ENCODE measurements at regions not wholly inside any gene's neighbourhood (a gene's known extent, or its start where the extent isn't known, plus 50 kb on each side); places are given as distances from the start of the nearest gene placed in this dataset.
"Not testable (repeated sequence)": the region's sequence is repeated elsewhere in the genome, so short reads cannot be mapped to it uniquely, and the experiment has no call there.

- DNase-seq, result no peak
Observed at GRCh38 chr2:215576572-215576971, 140.7 kb upstream of the FN1 start.

- no peak for DNase-seq
Observed at GRCh38 chr2:215573496-215573895, 137.6 kb upstream of the FN1 start.

DNA sequence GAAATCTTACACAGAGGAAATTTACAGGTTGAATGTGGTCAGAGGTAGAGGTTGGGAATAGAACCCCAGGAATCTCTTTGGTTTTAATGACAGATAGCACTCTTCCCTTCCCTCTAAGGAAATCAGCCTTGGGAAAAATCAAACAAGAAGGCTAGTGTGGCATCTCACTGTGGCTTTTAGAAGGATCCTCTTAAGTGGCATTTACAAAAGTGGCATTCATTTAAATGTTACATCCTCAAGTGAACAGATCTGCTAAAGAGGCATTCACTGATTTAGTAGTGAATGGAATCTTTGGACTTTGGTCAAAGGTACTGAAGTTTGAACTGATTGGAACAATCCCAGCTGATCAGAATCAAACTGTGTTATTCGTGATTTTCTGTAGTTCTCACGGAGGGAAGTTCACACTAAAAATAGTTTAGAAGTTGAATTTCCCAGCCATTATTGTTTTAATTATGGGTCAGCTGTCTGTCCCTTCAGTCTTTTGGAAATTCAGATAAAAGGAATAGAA lies 136.5 kb upstream of the FN1 start:
- no peak for DNase-seq

DNA sequence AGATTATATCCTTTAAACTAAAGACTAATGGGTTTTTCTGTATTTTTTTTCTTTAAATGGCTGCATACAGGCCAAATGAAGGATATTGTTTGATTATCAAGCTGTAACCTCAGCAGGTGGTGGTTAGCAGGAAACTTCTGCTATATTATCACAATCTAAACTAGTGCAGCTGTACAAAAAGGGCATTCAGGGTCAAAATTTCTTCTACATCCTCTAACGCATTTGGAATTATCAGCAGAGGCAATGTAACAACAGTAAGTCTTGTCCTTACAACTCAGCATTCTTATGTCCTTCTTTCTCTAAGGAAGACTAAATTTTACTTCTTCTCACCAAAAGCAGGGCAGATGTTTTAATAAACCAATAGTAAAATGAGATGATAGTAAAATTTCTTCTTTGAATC lies 135.8 kb upstream of the FN1 start:
- no peak for DNase-seq

- no peak for DNase-seq
Observed at GRCh38 chr2:215567504-215567903, 131.6 kb upstream of the FN1 start.

DNA sequence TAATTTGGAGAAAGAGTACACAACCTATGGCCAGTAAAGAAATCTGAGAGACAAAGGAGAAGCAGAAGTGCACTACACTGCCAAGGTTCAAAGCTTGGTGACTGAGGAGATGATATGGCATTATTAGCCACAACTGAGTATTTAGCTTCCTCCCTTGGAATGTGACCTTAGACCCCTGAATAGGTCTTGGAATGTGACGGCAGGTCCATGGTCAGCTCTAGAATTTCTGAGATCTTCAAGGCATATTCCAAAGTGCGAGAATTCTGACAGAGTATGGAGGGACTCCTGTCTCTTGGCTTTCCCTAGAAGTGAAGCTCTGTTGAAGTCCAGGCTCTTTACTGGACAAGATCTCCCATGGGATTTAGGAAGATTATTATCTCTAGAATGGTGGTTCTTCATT lies 130.0 kb upstream of the FN1 start:
- no peak for DNase-seq

DNA sequence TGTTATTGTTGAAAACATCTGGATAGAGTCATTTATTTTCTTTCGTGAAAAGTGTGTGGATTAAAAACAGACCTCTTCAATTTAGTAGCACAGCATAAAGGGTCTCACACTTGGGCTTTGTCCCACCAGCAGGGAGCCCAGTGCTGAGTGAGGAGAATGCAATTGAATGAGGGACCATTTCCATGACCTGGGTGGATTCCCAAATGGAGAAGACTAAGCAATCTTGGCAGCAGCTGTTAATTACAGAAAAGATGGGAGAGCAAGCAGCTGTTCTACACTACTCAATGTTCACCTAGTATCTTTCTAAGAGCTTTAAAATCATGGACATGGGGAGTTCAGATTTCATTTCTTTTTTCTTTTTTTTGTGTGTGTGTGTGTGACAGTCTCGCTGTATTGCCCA lies 121.8 kb upstream of the FN1 start:
- DNase-seq, result no peak

DNA sequence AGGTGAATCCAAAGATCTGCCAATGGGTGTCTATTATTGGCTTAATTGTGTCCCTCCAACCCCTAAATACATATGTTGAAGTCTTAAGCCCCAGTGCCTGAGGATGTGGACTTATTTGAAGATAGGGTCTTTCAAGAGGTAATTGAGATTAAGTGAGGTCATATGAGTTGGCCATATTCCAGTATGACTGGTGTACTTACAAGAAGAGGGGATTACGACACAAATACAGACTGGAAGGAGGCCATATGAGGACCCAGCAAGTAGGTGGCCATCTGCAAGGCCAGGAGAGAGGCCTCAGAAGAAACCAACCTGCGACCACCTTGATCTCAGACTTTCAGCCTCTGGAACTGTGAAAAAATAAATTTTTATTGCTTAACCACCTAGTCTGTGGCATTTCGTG lies 121.1 kb upstream of the FN1 start:
- DNase-seq, result no peak

DNA sequence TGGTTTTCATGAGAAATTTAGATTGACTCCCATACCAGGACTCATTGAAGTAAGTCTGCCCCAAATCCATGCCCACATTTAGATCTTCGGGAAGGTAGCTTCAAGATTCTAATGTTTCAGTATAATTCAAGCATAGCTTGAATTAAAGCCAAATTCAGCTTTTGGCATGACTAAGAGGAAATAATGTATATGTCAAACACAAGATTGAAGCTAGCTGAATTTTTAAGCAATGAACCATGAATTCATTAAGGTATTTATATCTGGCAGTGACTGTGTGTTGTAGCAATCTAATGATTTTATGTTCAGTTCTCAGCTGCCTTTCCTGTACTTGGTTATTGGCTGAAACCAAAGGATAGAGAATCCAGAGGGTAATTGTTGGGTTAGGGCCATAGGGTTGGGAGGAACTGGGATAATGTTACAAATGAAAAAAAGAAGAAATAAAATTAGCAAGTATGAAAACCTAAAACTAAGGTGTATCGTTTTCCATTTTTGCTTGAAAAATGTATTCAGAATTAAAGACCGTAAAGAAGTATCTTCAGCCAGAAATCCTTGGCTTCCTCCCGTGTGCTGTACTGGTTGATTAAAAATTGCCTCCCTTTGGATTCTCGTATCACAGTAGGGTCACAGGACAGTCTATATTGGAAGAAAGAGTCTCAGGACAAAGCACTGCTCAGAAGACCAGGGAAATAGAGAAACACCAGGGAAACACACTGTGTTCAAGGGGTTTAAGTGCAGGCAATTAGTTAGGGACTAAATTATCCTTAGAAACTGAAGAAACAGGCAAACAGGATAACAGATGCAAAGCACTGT lies 119.0 kb upstream of the FN1 start:
- DNase-seq, result no peak

DNA sequence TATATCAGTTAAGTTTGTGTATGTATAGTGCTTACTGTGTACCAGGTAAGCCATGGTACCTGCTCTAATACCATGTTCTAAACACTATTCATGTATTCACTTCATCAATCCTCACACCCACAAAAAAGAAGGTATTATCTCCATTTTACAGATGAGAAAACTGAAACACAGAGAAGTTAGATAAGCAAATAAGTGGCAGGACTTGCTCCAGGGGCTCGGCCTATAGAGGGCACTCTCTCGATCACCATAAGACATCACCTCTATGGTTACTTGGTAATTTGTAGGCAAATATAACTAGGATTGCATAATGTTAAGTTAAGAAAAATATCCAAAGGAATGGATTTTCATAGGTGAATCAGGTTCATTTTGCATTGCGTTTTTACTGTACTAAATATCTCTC lies 118.1 kb upstream of the FN1 start:
- DNase-seq, result no peak

GRCh38 chr2:215552144-215552580 lies 116.3 kb upstream of the FN1 start:
- DNase-seq, result no peak

- DNase-seq, result no peak
Observed at GRCh38 chr2:215550331-215550730, 114.5 kb upstream of the FN1 start.

DNA sequence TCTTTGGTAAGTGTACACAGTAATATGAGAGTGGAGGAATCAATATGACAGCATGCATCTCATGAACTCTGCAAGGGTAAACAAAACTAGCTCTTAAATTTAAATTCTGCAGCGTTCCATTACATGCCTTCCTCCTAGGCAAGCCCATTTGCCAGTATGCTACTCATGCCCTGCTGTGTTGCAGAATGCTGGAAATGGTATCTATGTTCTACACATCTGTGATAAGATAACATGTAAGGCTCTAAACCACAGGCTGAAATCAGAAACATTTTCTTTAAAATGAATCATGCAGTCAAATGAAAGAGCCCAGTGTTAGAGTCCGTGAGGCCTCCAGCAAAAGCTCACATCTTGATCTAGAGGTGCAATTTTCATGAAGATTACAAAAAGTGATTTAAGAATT lies 112.8 kb upstream of the FN1 start:
- DNase-seq, result no peak

GRCh38 chr2:215542690-215543089 lies 106.8 kb upstream of the FN1 start:
- DNase-seq, result no peak

- DNase-seq, result no peak
Observed at GRCh38 chr2:215540658-215541057, 104.8 kb upstream of the FN1 start.

- DNase-seq, result no peak
Observed at GRCh38 chr2:215537611-215538010, 101.7 kb upstream of the FN1 start.

DNA sequence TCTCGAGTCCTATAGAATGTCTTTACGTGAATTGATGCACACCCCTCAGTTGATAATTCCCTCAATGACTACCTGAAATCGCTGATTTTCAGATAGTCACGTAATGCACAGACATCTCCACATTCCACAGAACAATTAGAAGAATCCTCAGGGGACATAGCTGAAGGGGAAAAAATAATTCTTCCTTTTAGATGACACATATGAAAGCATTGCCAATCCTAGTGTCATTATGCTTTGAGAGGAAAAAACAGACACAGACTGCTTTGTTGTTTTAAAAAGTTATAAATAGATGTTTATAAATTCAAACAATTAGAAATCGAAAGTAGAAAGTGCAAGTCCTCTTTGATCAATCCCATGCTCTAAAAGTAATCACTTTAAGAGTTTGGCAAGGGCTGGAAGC lies 100.6 kb upstream of the FN1 start:
- DNase-seq, result no peak

DNA sequence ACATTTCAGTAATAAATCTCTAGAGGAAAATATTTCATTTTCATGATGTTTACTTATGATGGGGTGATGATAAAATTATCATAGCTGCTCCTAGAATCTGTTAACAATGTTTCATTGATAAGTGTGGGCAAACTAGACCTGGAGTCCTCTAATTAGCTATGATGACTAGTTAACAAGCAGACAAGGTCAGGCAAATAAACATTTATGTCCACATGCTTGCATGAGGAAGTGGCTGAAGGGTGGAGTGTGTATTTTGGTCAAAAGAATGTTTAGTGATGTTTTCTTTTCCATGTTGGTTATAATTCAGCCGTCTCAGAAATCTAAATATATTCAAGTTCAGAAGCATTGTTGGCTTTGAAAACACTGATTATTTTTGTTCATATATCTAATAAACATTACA lies 99.9 kb upstream of the FN1 start:
- no peak for DNase-seq

- DNase-seq, result no peak
Observed at GRCh38 chr2:215535125-215535668, 99.3 kb upstream of the FN1 start.

GRCh38 chr2:215533716-215534115 lies 97.8 kb upstream of the FN1 start:
- DNase-seq, result not testable (repeated sequence)

- no peak for DNase-seq
Observed at GRCh38 chr2:215532844-215533243, 97.0 kb upstream of the FN1 start.

DNA sequence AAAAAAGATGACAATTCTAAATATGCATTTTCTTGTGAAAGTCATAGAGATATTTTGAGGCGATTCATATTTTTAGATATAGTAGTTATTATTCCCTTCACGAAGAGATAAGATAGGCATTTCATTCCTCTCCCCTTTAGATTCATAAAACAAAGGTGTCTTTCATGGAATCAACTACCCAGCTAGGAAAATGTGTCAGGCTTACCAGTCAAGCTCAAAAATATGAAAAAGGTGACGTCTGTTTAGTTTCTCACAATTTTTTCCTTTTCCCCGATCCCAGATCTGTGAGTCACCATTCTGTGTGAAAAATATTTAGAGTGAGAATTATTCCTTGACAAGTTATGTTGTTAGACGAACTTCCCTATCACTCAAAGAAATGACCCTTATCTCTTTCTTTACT lies 95.4 kb upstream of the FN1 start:
- DNase-seq, result no peak

DNA sequence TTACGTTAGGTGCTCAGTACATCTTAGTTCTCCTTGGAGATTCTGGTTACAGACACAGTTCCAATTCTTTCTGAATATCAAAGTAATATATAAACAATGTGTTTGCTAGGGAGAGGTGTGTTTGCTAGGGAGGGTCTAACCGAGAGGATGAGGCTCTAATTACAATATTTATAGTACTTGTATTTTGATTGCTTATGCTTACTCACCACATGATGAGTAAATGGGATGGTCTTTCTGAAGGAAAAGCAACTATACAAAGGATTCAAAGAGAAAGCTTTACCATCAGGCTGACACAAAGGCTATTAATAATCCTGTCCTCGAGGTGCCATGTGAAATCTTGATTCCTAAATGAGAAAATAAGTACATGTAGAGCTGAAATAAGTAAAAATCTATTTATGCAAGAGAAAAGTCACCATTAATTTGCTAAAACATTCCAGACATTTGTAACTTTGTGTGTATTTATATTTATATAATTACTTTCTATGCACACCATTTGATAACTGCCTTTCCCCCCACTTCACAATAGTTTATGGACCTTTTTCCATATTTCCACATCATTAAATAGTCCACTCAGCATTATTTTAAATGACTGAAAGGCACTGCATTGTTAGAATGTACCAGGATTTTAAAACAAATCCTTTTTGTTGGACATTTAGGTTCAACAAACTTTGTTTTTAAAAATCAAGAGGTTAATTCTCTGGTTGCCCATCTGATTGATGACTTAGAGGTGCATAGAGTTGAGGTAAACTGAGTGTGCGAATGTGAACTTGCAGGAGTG lies 94.5 kb upstream of the FN1 start:
- no peak for DNase-seq

DNA sequence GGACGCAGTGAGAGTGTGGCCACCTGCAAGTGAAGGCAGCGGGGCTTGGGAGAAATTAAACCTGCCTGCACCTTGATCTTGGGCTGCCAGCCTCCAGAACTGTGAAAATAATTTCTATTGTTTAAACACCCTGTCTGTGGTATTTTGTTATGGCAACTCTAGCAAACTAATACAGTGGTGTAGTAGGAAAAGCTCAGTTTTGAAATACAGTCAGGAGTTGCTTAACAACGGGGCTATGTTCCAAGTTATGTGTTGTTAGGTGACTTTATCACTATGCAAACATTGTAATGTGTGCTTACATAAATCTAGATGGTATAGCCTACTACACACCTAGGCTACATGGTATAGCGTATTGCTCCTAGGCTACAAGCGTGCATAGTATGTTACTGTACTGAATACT lies 93.4 kb upstream of the FN1 start:
- no peak for DNase-seq
